ENCODE measurements at regions not wholly inside any gene's neighbourhood (a gene's known extent, or its start where the extent isn't known, plus 50 kb on each side); places are given as distances from the start of the nearest gene placed in this dataset.

DNA sequence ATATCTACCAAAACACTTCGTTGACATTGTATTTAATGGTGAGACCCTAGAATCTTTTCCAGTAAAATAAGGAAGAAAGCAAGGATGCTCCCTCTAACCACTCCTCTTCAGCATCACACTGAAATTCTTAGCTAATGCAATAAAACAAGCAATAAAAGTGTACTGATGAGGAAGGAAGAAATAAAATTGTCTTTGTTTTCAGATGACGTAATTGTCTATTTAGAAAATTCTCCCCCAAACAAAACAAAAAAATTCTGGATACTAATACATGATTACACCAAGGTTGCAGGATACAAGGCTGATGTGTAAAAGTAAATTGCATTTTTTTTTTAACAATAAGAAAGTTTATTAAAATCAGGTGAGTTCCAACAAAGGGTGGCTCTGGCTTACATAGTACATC, 205.0 kb upstream of the SSTR4 start:
- TF ChIP-seq SUZ12 (IDR thresholded peaks at IDR 0.05), result no peak
- TF ChIP-seq FOXK2 (IDR thresholded peaks at IDR 0.05), result no peak
- no peak for TF ChIP-seq SP1 (IDR thresholded peaks at IDR 0.05)
- TF ChIP-seq NFRKB (IDR thresholded peaks at IDR 0.05), result no peak
- TF ChIP-seq BHLHE40 (IDR thresholded peaks at IDR 0.05; ENCODE audit: borderline replicate concordance), result no peak
- TF ChIP-seq LEF1 (IDR thresholded peaks at IDR 0.05; ENCODE audit: borderline replicate concordance), result no peak
- TF ChIP-seq HDGF (IDR thresholded peaks at IDR 0.05; ENCODE audit: borderline replicate concordance), result no peak

Measured in HEK293T (cell line).